ENCODE measurements at regions not wholly inside any gene's neighbourhood (a gene's known extent, or its start where the extent isn't known, plus 50 kb on each side); places are given as distances from the start of the nearest gene placed in this dataset.

DNA sequence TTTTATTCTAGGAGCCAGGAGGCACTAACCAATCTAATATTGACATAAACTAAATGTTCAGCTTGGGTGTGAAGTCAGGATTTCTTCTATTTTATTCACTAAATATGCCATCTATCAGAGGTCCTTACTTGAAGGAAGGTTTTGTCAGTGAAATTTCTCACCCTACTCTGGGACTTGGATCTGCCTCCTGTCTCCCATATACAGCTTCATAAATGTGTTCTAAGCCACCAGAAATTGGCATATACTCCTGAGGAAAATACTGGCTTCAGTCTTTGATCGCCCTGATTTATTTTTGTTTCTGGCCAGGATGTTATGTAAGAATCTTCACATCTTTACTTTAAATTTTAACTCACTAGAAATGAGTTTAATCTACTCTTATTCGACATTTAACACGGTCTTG lies 647.7 kb downstream of the C6orf118 start:
- Mint-ChIP-seq H3K4me1 (ENCODE audit: low read depth, unreplicated experiment) (no peaks in the 10 kb centered on the region), H3K36me3 (ENCODE audit: insufficient read depth, unreplicated experiment) (no peaks in the 10 kb centered on the region), H3K27ac (ENCODE audit: unreplicated experiment) (no peak overlapping the region), H3K4me3 (ENCODE audit: unreplicated experiment) (no peak overlapping the region), H3K9me3 (ENCODE audit: unreplicated experiment) (no peaks in the 10 kb centered on the region), H3K27me3 (ENCODE audit: insufficient read depth, unreplicated experiment) (peaks cover 3% of the 10 kb centered on the region)
- no peaks in the 10 kb centered on the region for H3K9me3 ChIP-seq
- intact Hi-C loops (cut with micrococcal nuclease; ENCODE audit: unreplicated experiment): no loop called here
- H3K36me3 ChIP-seq (ENCODE audit: control insufficient read depth, insufficient read depth, low read length): no peaks in the 10 kb centered on the region
- no TSS peak for BruUV-seq (replicated peaks)
- DNase-seq: no peak
- ChIA-PET CTCF (no interaction called here), POLR2A (no interaction called here)
- H3K4me1 ChIP-seq: no peaks in the 10 kb centered on the region
- no peaks in the 10 kb centered on the region for H3K27me3 ChIP-seq (replicated peaks; ENCODE audit: control insufficient read depth, insufficient read depth, low read length)
- TF ChIP-seq, protein P1, sequence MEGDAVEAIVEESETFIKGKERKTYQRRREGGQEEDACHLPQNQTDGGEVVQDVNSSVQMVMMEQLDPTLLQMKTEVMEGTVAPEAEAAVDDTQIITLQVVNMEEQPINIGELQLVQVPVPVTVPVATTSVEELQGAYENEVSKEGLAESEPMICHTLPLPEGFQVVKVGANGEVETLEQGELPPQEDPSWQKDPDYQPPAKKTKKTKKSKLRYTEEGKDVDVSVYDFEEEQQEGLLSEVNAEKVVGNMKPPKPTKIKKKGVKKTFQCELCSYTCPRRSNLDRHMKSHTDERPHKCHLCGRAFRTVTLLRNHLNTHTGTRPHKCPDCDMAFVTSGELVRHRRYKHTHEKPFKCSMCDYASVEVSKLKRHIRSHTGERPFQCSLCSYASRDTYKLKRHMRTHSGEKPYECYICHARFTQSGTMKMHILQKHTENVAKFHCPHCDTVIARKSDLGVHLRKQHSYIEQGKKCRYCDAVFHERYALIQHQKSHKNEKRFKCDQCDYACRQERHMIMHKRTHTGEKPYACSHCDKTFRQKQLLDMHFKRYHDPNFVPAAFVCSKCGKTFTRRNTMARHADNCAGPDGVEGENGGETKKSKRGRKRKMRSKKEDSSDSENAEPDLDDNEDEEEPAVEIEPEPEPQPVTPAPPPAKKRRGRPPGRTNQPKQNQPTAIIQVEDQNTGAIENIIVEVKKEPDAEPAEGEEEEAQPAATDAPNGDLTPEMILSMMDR (IDR thresholded peaks at IDR 0.05; ENCODE audit: insufficient read depth in 1 of 2, low read depth in 1 of 2, low read length in 1 of 2, severe bottlenecking in 1 of 2, unreplicated experiment in 1 of 2): no peak
- no peak overlapping the region for H3K4me3 ChIP-seq (ENCODE audit: low read depth, low read length)

- H3K27ac Mint-ChIP-seq (ENCODE audit: unreplicated experiment): no peak overlapping the region
- BruUV-seq (replicated peaks): no TSS peak
- no peaks in the 10 kb centered on the region for H3K4me1 Mint-ChIP-seq (ENCODE audit: low read depth, unreplicated experiment)
- no peaks in the 10 kb centered on the region for H3K9me3 Mint-ChIP-seq (ENCODE audit: unreplicated experiment)
- no peaks in the 10 kb centered on the region for H3K36me3 ChIP-seq (ENCODE audit: control insufficient read depth, insufficient read depth, low read length)
- DNase-seq: no peak
- H3K4me3 Mint-ChIP-seq (ENCODE audit: unreplicated experiment): no peak overlapping the region
- ChIA-PET CTCF (no interaction called here), POLR2A (no interaction called here)
- H3K27me3 ChIP-seq (replicated peaks; ENCODE audit: control insufficient read depth, insufficient read depth, low read length): no peaks in the 10 kb centered on the region
- H3K4me1 ChIP-seq: no peaks in the 10 kb centered on the region
- intact Hi-C loops (cut with micrococcal nuclease; ENCODE audit: unreplicated experiment): no loop called here
- H3K27me3 Mint-ChIP-seq (ENCODE audit: insufficient read depth, unreplicated experiment): peaks cover 3% of the 10 kb centered on the region
- H3K4me3 ChIP-seq (ENCODE audit: low read depth, low read length): no peak overlapping the region
- TF ChIP-seq, protein P1 (IDR thresholded peaks at IDR 0.05; ENCODE audit: insufficient read depth in 1 of 2, low read depth in 1 of 2, low read length in 1 of 2, severe bottlenecking in 1 of 2, unreplicated experiment in 1 of 2): no peak
- no peaks in the 10 kb centered on the region for H3K9me3 ChIP-seq
- no peaks in the 10 kb centered on the region for H3K36me3 Mint-ChIP-seq (ENCODE audit: insufficient read depth, unreplicated experiment)
Measured at GRCh38 chr6:164660781-164661180, 648.6 kb downstream of the C6orf118 start.

DNA sequence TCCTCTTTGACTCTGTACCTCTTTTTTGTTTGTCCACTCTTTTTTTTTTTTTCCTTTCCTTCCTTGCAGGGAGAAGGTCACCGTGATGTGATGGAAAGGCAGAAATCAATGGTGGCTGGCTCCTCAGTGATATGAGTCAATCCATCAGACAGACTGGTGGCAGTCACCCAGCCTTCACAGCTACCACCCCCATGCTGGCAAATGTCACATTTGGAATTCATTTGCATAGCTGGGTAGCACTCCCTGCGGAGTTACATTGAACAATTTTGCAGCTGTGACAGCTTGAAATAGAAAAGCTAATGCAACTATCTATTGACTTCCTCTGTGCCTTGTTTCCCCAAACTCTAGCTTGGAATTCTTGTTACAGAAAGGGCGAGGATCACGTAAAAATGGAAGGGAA lies 668.4 kb downstream of the C6orf118 start:
- no TSS peak for BruUV-seq (replicated peaks)
- H3K9me3 ChIP-seq: no peaks in the 10 kb centered on the region
- Mint-ChIP-seq H3K36me3 (ENCODE audit: insufficient read depth, unreplicated experiment) (no peaks in the 10 kb centered on the region), H3K27me3 (ENCODE audit: insufficient read depth, unreplicated experiment) (no peaks in the 10 kb centered on the region), H3K27ac (ENCODE audit: unreplicated experiment) (no peak overlapping the region), H3K4me3 (ENCODE audit: unreplicated experiment) (no peak overlapping the region), H3K4me1 (ENCODE audit: low read depth, unreplicated experiment) (no peaks in the 10 kb centered on the region), H3K9me3 (ENCODE audit: unreplicated experiment) (no peaks in the 10 kb centered on the region)
- no peak for DNase-seq
- CTCF ChIA-PET: no interaction called here
- no peaks in the 10 kb centered on the region for H3K27me3 ChIP-seq (replicated peaks; ENCODE audit: control insufficient read depth, insufficient read depth, low read length)
- H3K4me3 ChIP-seq (ENCODE audit: low read depth, low read length): no peak overlapping the region
- H3K4me1 ChIP-seq: no peaks in the 10 kb centered on the region
- TF ChIP-seq, protein P1 (IDR thresholded peaks at IDR 0.05; ENCODE audit: insufficient read depth in 1 of 2, low read depth in 1 of 2, low read length in 1 of 2, severe bottlenecking in 1 of 2, unreplicated experiment in 1 of 2): no peak
- intact Hi-C loops (cut with micrococcal nuclease; ENCODE audit: unreplicated experiment): no loop called here
- no peaks in the 10 kb centered on the region for H3K36me3 ChIP-seq (ENCODE audit: control insufficient read depth, insufficient read depth, low read length)
- POLR2A ChIA-PET: no interaction called here

Data from Caco-2 (cell line).